ENCODE measurements at regions not wholly inside any gene's neighbourhood (a gene's known extent, or its start where the extent isn't known, plus 50 kb on each side); places are given as distances from the start of the nearest gene placed in this dataset.
A peak's percentile ranks its signal among the peaks of the same experiment; 100 is the strongest.
"Not testable (repeated sequence)": the region's sequence is repeated elsewhere in the genome, so short reads cannot be mapped to it uniquely, and the experiment has no call there.

- Histone ChIP-seq H2AFZ (ENCODE audit: low read depth, low read length) (no peak overlapping the region), H3K4me3 (ENCODE audit: low read length) (no peak overlapping the region), H3K4me1 (ENCODE audit: insufficient read depth, low read length) (peaks cover 4% of the 10 kb centered on the region), H3K27me3 (ENCODE audit: insufficient read depth, low read length) (no peaks in the 10 kb centered on the region), H3K9me3 (ENCODE audit: low read length) (no peaks in the 10 kb centered on the region), H3K36me3 (ENCODE audit: insufficient read depth, low read length) (no peaks in the 10 kb centered on the region)
Measured at GRCh38 chr13:58298556-58299135, 667.1 kb downstream of the PCDH17 start.

DNA sequence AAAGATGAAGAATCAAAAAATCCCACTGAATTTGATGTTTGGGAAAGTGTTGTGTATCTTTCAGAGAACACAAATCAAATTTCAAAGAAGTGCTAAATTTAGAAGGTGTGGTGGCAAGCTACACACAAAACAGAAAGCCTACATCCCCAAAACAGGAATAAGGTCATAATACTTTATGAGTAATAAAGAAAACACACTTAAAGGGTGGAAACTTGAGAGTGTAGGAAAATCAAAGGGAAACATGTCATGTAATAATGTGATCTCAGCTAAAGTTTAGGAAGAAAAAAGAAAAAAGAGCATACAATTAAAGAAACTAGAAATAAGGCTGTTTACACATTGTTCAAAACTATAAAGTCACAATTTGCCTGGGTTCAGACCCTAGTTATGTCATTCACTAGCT lies 668.7 kb downstream of the PCDH17 start:
- no peaks in the 10 kb centered on the region for H3K9me3 ChIP-seq (ENCODE audit: low read length)
- no peak overlapping the region for H2AFZ ChIP-seq (ENCODE audit: low read depth, low read length)
- H3K27me3 ChIP-seq (ENCODE audit: insufficient read depth, low read length) = no peaks in the 10 kb centered on the region
- H3K4me3 ChIP-seq (ENCODE audit: low read length) = no peak overlapping the region
- peaks cover 4% of the 10 kb centered on the region for H3K4me1 ChIP-seq (ENCODE audit: insufficient read depth, low read length)
- H3K36me3 ChIP-seq (ENCODE audit: insufficient read depth, low read length) = no peaks in the 10 kb centered on the region

- H3K27me3 ChIP-seq (ENCODE audit: insufficient read depth, low read length) = no peaks in the 10 kb centered on the region
- H3K4me1 ChIP-seq (ENCODE audit: insufficient read depth, low read length) = peaks cover 4% of the 10 kb centered on the region
- H3K36me3 ChIP-seq (ENCODE audit: insufficient read depth, low read length) = no peaks in the 10 kb centered on the region
- H3K4me3 ChIP-seq (ENCODE audit: low read length) = no peak overlapping the region
- no peak overlapping the region for H2AFZ ChIP-seq (ENCODE audit: low read depth, low read length)
- no peaks in the 10 kb centered on the region for H3K9me3 ChIP-seq (ENCODE audit: low read length)
Measured at GRCh38 chr13:58300974-58301681, 669.6 kb downstream of the PCDH17 start.

DNA sequence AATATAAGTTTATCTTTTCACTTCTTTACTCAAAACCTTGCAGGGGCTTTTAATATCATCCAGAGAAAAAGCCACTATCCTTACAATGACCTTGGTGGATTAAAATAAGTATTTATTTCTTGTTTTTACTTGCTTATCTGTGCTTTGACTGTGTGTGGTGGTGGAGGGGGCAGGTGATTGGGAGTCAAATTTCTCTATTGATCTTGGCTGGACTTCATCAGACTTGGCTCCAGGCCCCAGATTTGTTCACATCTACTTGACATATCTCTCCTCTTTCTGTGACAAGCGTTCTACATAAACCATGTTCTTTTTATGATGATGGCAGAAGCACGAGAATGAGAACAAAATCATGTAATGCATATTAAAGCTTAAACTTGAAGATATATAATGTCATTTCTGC lies 670.8 kb downstream of the PCDH17 start:
- Histone ChIP-seq H3K27me3 (ENCODE audit: insufficient read depth, low read length) (no peaks in the 10 kb centered on the region), H2AFZ (ENCODE audit: low read depth, low read length) (no peak overlapping the region), H3K4me3 (ENCODE audit: low read length) (no peak overlapping the region), H3K4me1 (ENCODE audit: insufficient read depth, low read length) (no peaks in the 10 kb centered on the region), H3K9me3 (ENCODE audit: low read length) (no peaks in the 10 kb centered on the region), H3K36me3 (ENCODE audit: insufficient read depth, low read length) (no peaks in the 10 kb centered on the region)

GRCh38 chr13:58306062-58306461 lies 674.5 kb downstream of the PCDH17 start:
- no peaks in the 10 kb centered on the region for H3K27me3 ChIP-seq (ENCODE audit: insufficient read depth, low read length)
- no peaks in the 10 kb centered on the region for H3K36me3 ChIP-seq (ENCODE audit: insufficient read depth, low read length)
- no peaks in the 10 kb centered on the region for H3K4me1 ChIP-seq (ENCODE audit: insufficient read depth, low read length)
- H2AFZ ChIP-seq (ENCODE audit: low read depth, low read length) = no peak overlapping the region
- H3K4me3 ChIP-seq (ENCODE audit: low read length) = no peak overlapping the region
- no peaks in the 10 kb centered on the region for H3K9me3 ChIP-seq (ENCODE audit: low read length)

GRCh38 chr13:58313219-58313618 lies 681.7 kb downstream of the PCDH17 start:
- H3K4me1 ChIP-seq (ENCODE audit: insufficient read depth, low read length) = no peaks in the 10 kb centered on the region
- no peaks in the 10 kb centered on the region for H3K27me3 ChIP-seq (ENCODE audit: insufficient read depth, low read length)
- H3K4me3 ChIP-seq (ENCODE audit: low read length) = no peak overlapping the region
- H3K36me3 ChIP-seq (ENCODE audit: insufficient read depth, low read length) = no peaks in the 10 kb centered on the region
- no peak overlapping the region for H2AFZ ChIP-seq (ENCODE audit: low read depth, low read length)
- peaks cover 3% of the 10 kb centered on the region for H3K9me3 ChIP-seq (ENCODE audit: low read length)

GRCh38 chr13:58318495-58319167 lies 687.1 kb downstream of the PCDH17 start:
- Histone ChIP-seq H3K36me3 (ENCODE audit: insufficient read depth, low read length) (no peaks in the 10 kb centered on the region), H2AFZ (ENCODE audit: low read depth, low read length) (no peak overlapping the region), H3K9me3 (ENCODE audit: low read length) (peaks cover 3% of the 10 kb centered on the region), H3K4me3 (ENCODE audit: low read length) (no peak overlapping the region), H3K4me1 (ENCODE audit: insufficient read depth, low read length) (no peaks in the 10 kb centered on the region), H3K27me3 (ENCODE audit: insufficient read depth, low read length) (no peaks in the 10 kb centered on the region)

- H3K9me3 ChIP-seq (ENCODE audit: low read length) = no peaks in the 10 kb centered on the region
- no peaks in the 10 kb centered on the region for H3K36me3 ChIP-seq (ENCODE audit: insufficient read depth, low read length)
- H3K27me3 ChIP-seq (ENCODE audit: insufficient read depth, low read length) = no peaks in the 10 kb centered on the region
- H2AFZ ChIP-seq (ENCODE audit: low read depth, low read length) = peak overlapping the region; percentile 46
- H3K4me1 ChIP-seq (ENCODE audit: insufficient read depth, low read length) = no peaks in the 10 kb centered on the region
- no peak overlapping the region for H3K4me3 ChIP-seq (ENCODE audit: low read length)
Measured at GRCh38 chr13:58324161-58324560, 692.6 kb downstream of the PCDH17 start.

GRCh38 chr13:58329746-58330145 lies 698.2 kb downstream of the PCDH17 start:
- no peak overlapping the region for H2AFZ ChIP-seq (ENCODE audit: low read depth, low read length)
- no peaks in the 10 kb centered on the region for H3K36me3 ChIP-seq (ENCODE audit: insufficient read depth, low read length)
- no peaks in the 10 kb centered on the region for H3K27me3 ChIP-seq (ENCODE audit: insufficient read depth, low read length)
- no peaks in the 10 kb centered on the region for H3K9me3 ChIP-seq (ENCODE audit: low read length)
- no peak overlapping the region for H3K4me3 ChIP-seq (ENCODE audit: low read length)
- H3K4me1 ChIP-seq (ENCODE audit: insufficient read depth, low read length) = no peaks in the 10 kb centered on the region

DNA sequence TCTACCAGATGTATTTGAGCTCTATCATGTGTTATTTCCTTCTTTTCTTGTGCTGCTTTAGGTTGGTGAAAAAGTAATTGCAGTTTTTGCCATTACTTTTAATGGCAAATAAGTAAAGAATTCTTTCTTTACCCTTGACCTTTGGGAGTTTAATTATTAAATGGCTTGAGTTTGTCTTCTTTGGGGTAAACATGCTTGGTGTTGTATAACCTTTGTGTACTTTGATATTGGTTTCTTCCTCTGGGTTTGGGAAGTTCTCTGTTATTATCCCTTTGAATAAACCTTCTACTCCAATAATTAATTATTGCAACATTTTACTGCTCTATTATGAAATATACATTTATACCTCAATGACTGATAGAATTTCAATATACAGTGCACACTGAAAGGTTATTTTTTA lies 709.4 kb downstream of the PCDH17 start:
- Histone ChIP-seq H3K36me3 (ENCODE audit: insufficient read depth, low read length) (no peaks in the 10 kb centered on the region), H3K27me3 (ENCODE audit: insufficient read depth, low read length) (no peaks in the 10 kb centered on the region), H3K9me3 (ENCODE audit: low read length) (no peaks in the 10 kb centered on the region), H3K4me1 (ENCODE audit: insufficient read depth, low read length) (no peaks in the 10 kb centered on the region), H3K4me3 (ENCODE audit: low read length) (no peak overlapping the region), H2AFZ (ENCODE audit: low read depth, low read length) (no peak overlapping the region)

GRCh38 chr13:58341318-58341717 lies 709.8 kb downstream of the PCDH17 start:
- H3K4me3 ChIP-seq (ENCODE audit: low read length) = no peak overlapping the region

GRCh38 chr13:58343076-58343475 lies 711.5 kb downstream of the PCDH17 start:
- Histone ChIP-seq H3K36me3 (ENCODE audit: insufficient read depth, low read length) (no peaks in the 10 kb centered on the region), H3K4me1 (ENCODE audit: insufficient read depth, low read length) (no peaks in the 10 kb centered on the region), H3K4me3 (ENCODE audit: low read length) (no peak overlapping the region), H3K27me3 (ENCODE audit: insufficient read depth, low read length) (no peaks in the 10 kb centered on the region), H3K9me3 (ENCODE audit: low read length) (no peaks in the 10 kb centered on the region), H2AFZ (ENCODE audit: low read depth, low read length) (no peak overlapping the region)

More at GRCh38 chr13:58341318-58341717, 709.8 kb downstream of the PCDH17 start:
- H3K4me1 ChIP-seq (ENCODE audit: insufficient read depth, low read length) = no peaks in the 10 kb centered on the region
- H3K36me3 ChIP-seq (ENCODE audit: insufficient read depth, low read length) = no peaks in the 10 kb centered on the region
- no peaks in the 10 kb centered on the region for H3K27me3 ChIP-seq (ENCODE audit: insufficient read depth, low read length)
- no peak overlapping the region for H2AFZ ChIP-seq (ENCODE audit: low read depth, low read length)
- no peaks in the 10 kb centered on the region for H3K9me3 ChIP-seq (ENCODE audit: low read length)

DNA sequence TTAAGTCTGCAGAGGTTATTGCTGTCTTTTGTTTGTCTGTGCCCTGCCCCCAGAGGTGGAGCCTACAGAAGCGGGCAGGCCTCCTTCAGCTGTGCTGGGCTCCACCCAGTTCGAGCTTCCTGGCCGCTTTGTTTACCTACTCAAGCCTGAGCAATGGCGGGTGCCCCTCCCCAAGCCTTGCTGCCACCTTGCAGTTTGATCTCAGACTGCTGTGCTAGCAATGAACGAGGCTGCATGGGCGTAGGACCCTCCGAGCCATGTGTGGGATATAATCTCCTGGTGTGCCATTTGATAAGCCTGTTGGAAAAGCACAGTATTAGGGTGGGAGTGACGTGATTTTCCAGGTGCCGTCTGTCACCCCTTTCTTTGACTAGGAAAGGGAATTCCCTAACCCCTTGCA lies 720.6 kb downstream of the PCDH17 start:
- not testable (repeated sequence) for H3K4me3 ChIP-seq (ENCODE audit: low read length); H3K9me3 ChIP-seq (ENCODE audit: low read length); H3K4me1 ChIP-seq (ENCODE audit: insufficient read depth, low read length); H2AFZ ChIP-seq (ENCODE audit: low read depth, low read length); H3K27me3 ChIP-seq (ENCODE audit: insufficient read depth, low read length); H3K36me3 ChIP-seq (ENCODE audit: insufficient read depth, low read length)
